Type B pancreatic cell (in vitro differentiated cells): ENCODE measurements at regions not wholly inside any gene's neighbourhood (a gene's known extent, or its start where the extent isn't known, plus 50 kb on each side); places are given as distances from the start of the nearest gene placed in this dataset.
"Not testable (repeated sequence)": the region's sequence is repeated elsewhere in the genome, so short reads cannot be mapped to it uniquely, and the experiment has no call there.

Source experiments
- DNase-seq: peaks from one replicate; pipeline ENCODE4 v3.0.0; 2021; ENCODE audit warnings: mixed read lengths; ENCODE audit not compliant: unreplicated experiment; ENCODE audit errors: extremely low spot score
- H3K27ac Mint-ChIP-seq: 2 replicates; pipeline ENCODE4 v1.8.0; 2021; ENCODE audit warnings: mild to moderate bottlenecking, mixed read lengths
- H3K27me3 Mint-ChIP-seq: 2 replicates; pipeline ENCODE4 v1.8.0; 2021; ENCODE audit warnings: mixed read lengths
- H3K36me3 Mint-ChIP-seq: 2 replicates; pipeline ENCODE4 v1.8.0; 2021; ENCODE audit warnings: mixed read lengths
- H3K4me1 Mint-ChIP-seq: one replicate; pipeline ENCODE4 v1.8.0; 2021; ENCODE audit warnings: mixed read lengths; ENCODE audit not compliant: unreplicated experiment
- H3K4me3 Mint-ChIP-seq: 2 replicates; pipeline ENCODE4 v1.8.0; 2021; ENCODE audit warnings: mild to moderate bottlenecking, mixed read lengths
- H3K9me3 Mint-ChIP-seq: 2 replicates; pipeline ENCODE4 v1.8.0; 2021; ENCODE audit warnings: mixed read lengths
- TF ChIP-seq, protein P1 (sequence below): fragments of 200-600 bp; sonication (generic); conservative IDR thresholded peaks from 2 replicates; pipeline ENCODE4 v1.5.0; 2021; ENCODE audit warnings: antibody characterized with exemption, mild to moderate bottlenecking

DNA sequence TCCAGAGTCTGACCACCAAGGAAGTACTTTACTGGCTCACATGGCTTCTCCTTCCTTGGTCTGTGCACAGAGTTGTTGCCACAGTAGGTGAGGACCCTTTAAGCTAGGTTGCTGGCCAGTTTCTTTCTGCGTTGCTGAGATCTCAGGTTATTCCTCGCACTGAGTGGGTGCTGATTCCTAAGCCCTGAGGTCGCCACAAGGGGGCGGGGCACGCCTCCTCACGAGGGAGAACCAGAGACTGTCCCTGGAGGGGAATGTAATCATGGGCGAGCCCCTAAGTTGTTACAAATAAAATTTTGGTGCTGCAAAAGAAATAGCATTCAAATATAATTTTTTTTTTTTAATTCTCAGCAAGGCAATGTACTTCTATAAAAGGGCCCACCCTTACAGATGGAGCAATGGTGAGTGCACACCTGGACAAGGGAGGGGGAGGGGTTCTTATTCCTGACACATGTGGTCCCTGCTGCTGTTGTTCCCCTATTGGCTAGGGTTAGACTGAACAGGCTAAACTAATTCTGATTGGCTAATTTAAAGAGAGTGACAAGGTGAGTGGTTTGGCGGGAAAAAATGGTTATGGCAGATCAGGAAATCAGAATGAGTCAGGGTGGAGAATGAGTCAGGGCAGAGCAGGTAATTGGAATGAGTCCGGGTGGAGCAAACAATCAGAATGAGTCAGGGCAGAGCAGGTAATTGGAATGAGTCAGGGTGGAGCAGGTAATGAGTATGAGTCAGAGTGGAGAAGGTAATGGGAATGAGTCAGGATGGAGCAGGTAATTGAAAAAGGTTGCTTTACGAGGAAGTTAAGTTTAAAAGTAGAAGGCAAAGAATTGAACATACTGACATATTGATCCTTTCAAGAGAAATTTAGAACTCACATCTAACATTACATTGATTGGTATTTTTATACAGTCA lies 107.5 kb downstream of the VSIG4 start:
- no peaks in the 10 kb centered on the region for H3K9me3 Mint-ChIP-seq
- H3K27ac Mint-ChIP-seq, result peak overlapping the region; percentile 78
- H3K4me1 Mint-ChIP-seq, result no peaks in the 10 kb centered on the region

DNA sequence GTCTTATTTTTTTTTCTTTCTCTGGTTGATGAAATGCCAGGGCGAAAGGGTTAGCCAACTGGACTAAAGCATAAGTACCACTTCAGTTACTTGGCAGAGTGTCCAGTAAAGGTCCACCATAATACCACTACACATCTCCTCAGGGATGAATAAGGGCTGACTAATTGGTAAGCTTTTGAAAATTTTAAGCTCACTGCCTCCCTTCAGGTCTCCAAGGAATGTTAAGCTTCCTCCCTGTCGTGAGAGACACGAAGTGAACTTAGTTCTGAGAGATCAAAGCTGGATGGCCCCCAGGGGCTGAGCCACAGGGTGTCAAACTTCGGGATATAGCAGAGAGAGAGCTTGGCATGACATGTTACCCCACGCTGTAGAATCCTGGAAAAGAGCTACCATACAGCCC lies 111.4 kb downstream of the VSIG4 start:
- Mint-ChIP-seq H3K36me3 (no peaks in the 10 kb centered on the region), H3K27me3 (no peaks in the 10 kb centered on the region), H3K4me3 (no peak overlapping the region), H3K27ac (no peak overlapping the region), H3K4me1 (no peaks in the 10 kb centered on the region), H3K9me3 (no peaks in the 10 kb centered on the region)
- DNase-seq, result no peak
- TF ChIP-seq, protein P1, sequence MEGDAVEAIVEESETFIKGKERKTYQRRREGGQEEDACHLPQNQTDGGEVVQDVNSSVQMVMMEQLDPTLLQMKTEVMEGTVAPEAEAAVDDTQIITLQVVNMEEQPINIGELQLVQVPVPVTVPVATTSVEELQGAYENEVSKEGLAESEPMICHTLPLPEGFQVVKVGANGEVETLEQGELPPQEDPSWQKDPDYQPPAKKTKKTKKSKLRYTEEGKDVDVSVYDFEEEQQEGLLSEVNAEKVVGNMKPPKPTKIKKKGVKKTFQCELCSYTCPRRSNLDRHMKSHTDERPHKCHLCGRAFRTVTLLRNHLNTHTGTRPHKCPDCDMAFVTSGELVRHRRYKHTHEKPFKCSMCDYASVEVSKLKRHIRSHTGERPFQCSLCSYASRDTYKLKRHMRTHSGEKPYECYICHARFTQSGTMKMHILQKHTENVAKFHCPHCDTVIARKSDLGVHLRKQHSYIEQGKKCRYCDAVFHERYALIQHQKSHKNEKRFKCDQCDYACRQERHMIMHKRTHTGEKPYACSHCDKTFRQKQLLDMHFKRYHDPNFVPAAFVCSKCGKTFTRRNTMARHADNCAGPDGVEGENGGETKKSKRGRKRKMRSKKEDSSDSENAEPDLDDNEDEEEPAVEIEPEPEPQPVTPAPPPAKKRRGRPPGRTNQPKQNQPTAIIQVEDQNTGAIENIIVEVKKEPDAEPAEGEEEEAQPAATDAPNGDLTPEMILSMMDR, result no peak

More for the DNA sequence above, 107.5 kb downstream of the VSIG4 start:
- no peak for DNase-seq
- Mint-ChIP-seq H3K4me3 (no peak overlapping the region), H3K36me3 (no peaks in the 10 kb centered on the region), H3K27me3 (no peaks in the 10 kb centered on the region)
- TF ChIP-seq, protein P1, result no peak

DNA sequence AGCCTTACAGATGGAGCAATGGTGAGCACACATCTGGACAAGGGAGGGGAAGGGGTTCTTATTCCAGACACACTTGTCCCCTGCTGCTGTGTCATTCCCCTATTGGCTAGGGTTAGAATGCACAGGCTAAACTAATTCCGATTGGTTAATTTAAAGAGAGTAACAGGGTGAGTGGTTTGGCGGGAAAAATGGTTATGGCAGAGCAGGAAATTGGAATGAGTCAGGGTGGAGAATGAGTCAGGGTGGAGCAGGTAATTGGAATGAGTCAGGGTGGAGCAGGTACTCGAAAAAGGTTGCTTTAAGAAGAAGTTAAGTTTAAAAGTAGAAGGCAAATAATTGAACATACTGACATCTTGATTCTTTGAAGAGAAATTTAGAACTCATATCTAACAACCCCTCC lies 112.5 kb downstream of the VSIG4 start:
- not testable (repeated sequence) for DNase-seq, H3K4me1 Mint-ChIP-seq, H3K27me3 Mint-ChIP-seq, H3K4me3 Mint-ChIP-seq, H3K9me3 Mint-ChIP-seq, H3K27ac Mint-ChIP-seq, H3K36me3 Mint-ChIP-seq

DNA sequence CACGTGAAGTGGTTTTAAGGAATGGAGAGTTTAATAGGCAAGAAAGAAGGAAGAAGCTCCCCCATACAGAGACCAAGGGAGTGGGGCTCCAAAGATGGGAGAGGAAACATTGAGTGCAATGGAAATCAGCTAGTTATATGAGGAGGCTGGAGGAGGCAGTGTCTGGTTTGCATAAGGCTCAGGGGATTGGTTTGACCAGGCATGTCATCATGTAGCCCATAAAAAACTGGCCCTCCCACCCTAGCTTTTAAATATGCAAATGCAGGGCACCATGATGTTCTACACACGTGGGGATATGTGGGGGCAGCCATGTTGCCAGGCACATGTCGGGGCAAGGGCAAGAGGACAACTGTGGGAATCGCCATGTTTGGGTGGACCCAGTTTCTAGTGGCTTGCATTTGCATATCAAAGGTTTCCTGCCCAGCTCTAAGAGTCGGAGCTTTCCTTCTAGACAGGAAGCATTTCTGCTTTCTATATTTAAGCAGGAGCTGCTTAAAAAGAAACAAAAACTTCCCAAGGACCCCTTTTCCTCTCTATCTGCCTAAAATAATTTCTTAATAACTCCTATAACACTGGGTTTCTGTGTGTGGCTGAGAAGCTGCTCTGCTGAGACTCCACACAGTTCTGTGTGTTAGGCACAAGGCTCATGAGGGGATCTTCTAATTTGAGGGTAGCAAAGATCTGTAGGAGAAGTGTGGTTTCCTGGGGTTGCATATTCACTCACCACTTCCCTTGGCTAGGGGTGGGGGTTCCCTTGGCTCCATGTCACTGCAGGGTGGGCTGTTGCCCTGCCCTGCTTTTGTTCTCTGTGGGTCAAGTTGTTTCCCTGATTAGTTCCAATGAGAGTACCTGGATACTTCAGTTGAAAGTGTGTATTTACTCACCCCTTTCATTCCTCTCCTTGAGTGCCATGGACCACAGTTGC lies 113.5 kb downstream of the VSIG4 start:
- Mint-ChIP-seq H3K9me3 (no peaks in the 10 kb centered on the region), H3K36me3 (no peaks in the 10 kb centered on the region), H3K27ac (no peak overlapping the region), H3K27me3 (no peaks in the 10 kb centered on the region), H3K4me3 (no peak overlapping the region), H3K4me1 (no peaks in the 10 kb centered on the region)
- no peak for DNase-seq
- TF ChIP-seq, protein P1, result no peak

DNA sequence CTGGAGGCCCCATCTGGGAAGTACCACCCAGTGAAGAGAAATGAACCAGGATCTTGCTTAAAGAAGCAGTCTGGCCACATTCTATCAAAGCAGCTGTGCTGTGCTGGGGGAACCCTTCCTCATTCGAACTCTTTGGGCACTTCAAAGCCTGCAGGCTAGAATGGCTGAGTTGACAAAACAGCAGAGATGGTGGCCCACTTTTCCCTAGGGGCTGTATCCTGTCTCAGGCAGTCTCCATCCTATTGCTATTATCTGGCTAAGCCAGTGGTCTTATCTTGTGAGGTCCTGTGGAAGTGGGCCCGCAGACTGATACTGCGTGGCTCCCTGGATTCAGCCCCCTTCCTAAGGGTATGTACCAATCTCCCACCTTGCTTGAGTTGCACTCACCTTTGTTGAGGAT lies 114.3 kb downstream of the VSIG4 start:
- DNase-seq, result no peak
- no peaks in the 10 kb centered on the region for H3K9me3 Mint-ChIP-seq
- H3K4me1 Mint-ChIP-seq, result no peaks in the 10 kb centered on the region
- H3K4me3 Mint-ChIP-seq, result no peak overlapping the region
- no peaks in the 10 kb centered on the region for H3K27me3 Mint-ChIP-seq
- H3K36me3 Mint-ChIP-seq, result no peaks in the 10 kb centered on the region
- H3K27ac Mint-ChIP-seq, result no peak overlapping the region
- TF ChIP-seq, protein P1, result no peak

DNA sequence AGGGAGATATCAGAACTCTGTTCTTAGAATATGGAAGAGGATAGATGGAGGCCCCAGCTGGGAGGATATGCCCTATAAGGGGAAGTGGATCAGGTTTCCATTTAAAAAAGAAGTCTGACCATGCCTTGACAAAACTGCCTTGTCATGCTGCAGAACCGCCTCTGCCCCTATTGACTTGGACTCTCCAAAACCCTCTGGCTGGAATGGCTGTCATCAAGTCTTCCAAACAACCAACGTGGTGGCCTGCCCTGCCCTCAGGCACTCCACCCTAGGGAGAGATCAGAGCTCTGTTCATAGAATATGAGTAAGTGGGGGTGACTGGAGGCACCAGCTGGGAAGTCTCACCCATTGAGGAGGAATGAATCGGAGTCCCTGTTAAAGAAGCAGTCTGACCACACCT lies 114.9 kb downstream of the VSIG4 start:
- H3K27ac Mint-ChIP-seq, result no peak overlapping the region
- TF ChIP-seq, protein P1, result no peak
- no peaks in the 10 kb centered on the region for H3K36me3 Mint-ChIP-seq
- H3K4me3 Mint-ChIP-seq, result no peak overlapping the region
- no peaks in the 10 kb centered on the region for H3K4me1 Mint-ChIP-seq
- H3K27me3 Mint-ChIP-seq, result no peaks in the 10 kb centered on the region
- no peaks in the 10 kb centered on the region for H3K9me3 Mint-ChIP-seq
- DNase-seq, result no peak
